GM23248 (cell line): ENCODE measurements at regions not wholly inside any gene's neighbourhood (a gene's known extent, or its start where the extent isn't known, plus 50 kb on each side); places are given as distances from the start of the nearest gene placed in this dataset.

ENCODE experiments used
- DNase-seq: peaks from one replicate; pipeline ENCODE4 v3.0.0-alpha.2; 2015
- H2AFZ ChIP-seq: fragments of 200-600 bp; sonication (generic); 2 replicates; pipeline ENCODE4 v1.6.1; 2016; ENCODE audit warnings: antibody characterized with exemption
- H3F3A ChIP-seq: fragments of 200-600 bp; sonication (generic); 2 replicates; pipeline ENCODE4 v1.6.1; 2016; ENCODE audit warnings: mild to moderate bottlenecking, antibody characterized with exemption, mixed run types; ENCODE audit not compliant: insufficient read depth
- H3K27ac ChIP-seq: fragments of 200-600 bp; sonication (generic); 2 replicates; pipeline ENCODE4 v1.5.1; 2016; ENCODE audit warnings: mild to moderate bottlenecking
- H3K27me3 ChIP-seq: fragments of 200-600 bp; sonication (generic); replicated peaks from 2 replicates; pipeline ENCODE4 v1.6.1; 2016; ENCODE audit warnings: mild to moderate bottlenecking; ENCODE audit not compliant: insufficient read depth
- H3K36me3 ChIP-seq: fragments of 200-600 bp; sonication (generic); 2 replicates; pipeline ENCODE4 v1.6.1; 2016; ENCODE audit warnings: low read depth, mild to moderate bottlenecking
- H3K4me1 ChIP-seq: fragments of 200-600 bp; sonication (generic); 2 replicates; pipeline ENCODE4 v1.6.1; 2016; ENCODE audit warnings: mild to moderate bottlenecking; ENCODE audit not compliant: insufficient read depth
- H3K4me2 ChIP-seq: fragments of 200-600 bp; sonication (generic); one replicate; pipeline ENCODE4 v1.6.1; 2016; ENCODE audit warnings: mild to moderate bottlenecking; ENCODE audit not compliant: unreplicated experiment
- H3K4me3 ChIP-seq: fragments of 200-600 bp; sonication (generic); 2 replicates; pipeline ENCODE4 v1.5.1; 2016; ENCODE audit warnings: mild to moderate bottlenecking
- H3K79me2 ChIP-seq: fragments of 200-600 bp; sonication (generic); 2 replicates; pipeline ENCODE4 v1.6.1; 2016; ENCODE audit warnings: mild to moderate bottlenecking; ENCODE audit not compliant: insufficient read depth
- H3K9ac ChIP-seq: fragments of 200-600 bp; sonication (generic); 2 replicates; pipeline ENCODE4 v1.6.1; 2016; ENCODE audit warnings: mild to moderate bottlenecking
- H3K9me2 ChIP-seq: fragments of 200-600 bp; sonication (generic); 2 replicates; pipeline ENCODE4 v1.6.1; 2016; ENCODE audit warnings: mixed run types, mild to moderate bottlenecking, moderate library complexity; ENCODE audit not compliant: insufficient read depth
- H3K9me3 ChIP-seq: fragments of 200-600 bp; sonication (generic); one replicate; pipeline ENCODE4 v1.6.1; 2017; ENCODE audit warnings: low read depth
- H4K20me1 ChIP-seq: fragments of 200-600 bp; sonication (generic); 2 replicates; pipeline ENCODE4 v1.6.0; 2016; ENCODE audit not compliant: insufficient read depth
- EZH2 ChIP-seq: fragments of 200-600 bp; sonication (generic); IDR thresholded peaks from 2 replicates; pipeline ENCODE4 v1.6.1; 2018; ENCODE audit warnings: antibody characterized with exemption, mild to moderate bottlenecking; ENCODE audit not compliant: insufficient read depth, poor library complexity, severe bottlenecking
- EZH2phosphoT487 ChIP-seq: fragments of 200-600 bp; sonication (generic); IDR thresholded peaks from 2 replicates; pipeline ENCODE4 v1.6.1; 2018; ENCODE audit warnings: antibody characterized with exemption, moderate library complexity, mild to moderate bottlenecking, low read depth; ENCODE audit not compliant: insufficient read depth
- WGBS, 2 experiments: methylation state at CpG; one replicate each; pipeline ENCODE4 v1.1.6; 2015 to 2017; ENCODE audit warnings: low lambda C conversion rate in 2 of 2, low coverage in 1 of 2; ENCODE audit errors: missing lambda C conversion rate in 2 of 2; 5-methylcytosine and 5-hydroxymethylcytosine counted together
- in situ Hi-C: fragments of 300-500 bp; cut with MboI; formaldehyde crosslinking; loops from 2 replicates; pipeline ENCODE4 v1.15.0; 2020

- Histone ChIP-seq H3K27me3 (no peaks in the 10 kb centered on the region), H3K27ac (peak overlapping the region; percentile 23), H3K79me2 (peaks cover 100% of the 10 kb centered on the region), H3F3A (peaks cover 34% of the 10 kb centered on the region; the same call in 1 of the 2 replicates), H2AFZ (peak overlapping the region; percentile 42), H3K9ac (peak overlapping the region; percentile 43; the same call in 1 of the 2 replicates), H3K4me2 (peak overlapping the region; percentile 57), H3K4me3 (peak overlapping the region; percentile 38), H3K36me3 (no peaks in the 10 kb centered on the region), H3K9me2 (no peaks in the 10 kb centered on the region), H3K9me3 (no peaks in the 10 kb centered on the region), H4K20me1 (no peaks in the 10 kb centered on the region), H3K4me1 (peaks cover 31% of the 10 kb centered on the region)
- in situ Hi-C loops = loop anchor here (25.0 kb wide), 1 partner anchor 370 kb away; no protein-coding TSS in a partner anchor
- DNase-seq = no peak
- TF ChIP-seq EZH2 (no peak), EZH2phosphoT487 (no peak)
- 67 to 80% methylated on average over 2 of the region's 2 CpGs for WGBS, 2 experiments
Measured at GRCh38 chr4:20317424-20317985, 65.8 kb downstream of the SLIT2 start.

GRCh38 chr4:20318001-20318908 lies 66.5 kb downstream of the SLIT2 start:
- Histone ChIP-seq H4K20me1 (no peaks in the 10 kb centered on the region), H3F3A (peaks cover 34% of the 10 kb centered on the region; the same call in 1 of the 2 replicates), H3K9ac (peak overlapping the region; percentile 43), H3K4me1 (peaks cover 31% of the 10 kb centered on the region), H3K4me3 (peak overlapping the region; percentile 38), H3K79me2 (peaks cover 100% of the 10 kb centered on the region), H3K27me3 (no peaks in the 10 kb centered on the region), H3K27ac (peak overlapping the region; percentile 23; the same call in 1 of the 2 replicates), H3K9me3 (no peaks in the 10 kb centered on the region), H3K4me2 (peak overlapping the region; percentile 57), H3K36me3 (no peaks in the 10 kb centered on the region), H3K9me2 (no peaks in the 10 kb centered on the region), H2AFZ (peak overlapping the region; percentile 42)
- TF ChIP-seq EZH2 = no peak
- TF ChIP-seq EZH2phosphoT487 = no peak
- DNase-seq = peak; percentile 31
- WGBS, 2 experiments = 71 to 74% methylated on average over 8 of the region's 8 CpGs
- in situ Hi-C loops = loop anchor here (25.0 kb wide), 1 partner anchor 369 kb away; no protein-coding TSS in a partner anchor

- 0 out of 2 replicates have a peak overlapping the region, but pooled peaks have one; percentile 23 for H3K27ac ChIP-seq
- H3F3A ChIP-seq = peaks cover 34% of the 10 kb centered on the region; the same call in 1 of the 2 replicates
- H3K9me2 ChIP-seq = no peaks in the 10 kb centered on the region
- in situ Hi-C loops = loop anchor here (25.0 kb wide), 1 partner anchor 368 kb away; no protein-coding TSS in a partner anchor
- no peak overlapping the region for H3K4me3 ChIP-seq
- no peak for DNase-seq
- TF ChIP-seq EZH2phosphoT487 (no peak), EZH2 (no peak)
- peaks cover 31% of the 10 kb centered on the region for H3K4me1 ChIP-seq
- H4K20me1 ChIP-seq = no peaks in the 10 kb centered on the region
- no peaks in the 10 kb centered on the region for H3K27me3 ChIP-seq
- no peak overlapping the region for H3K9ac ChIP-seq
- H3K4me2 ChIP-seq = no peak overlapping the region
- no peaks in the 10 kb centered on the region for H3K36me3 ChIP-seq
- no peak overlapping the region for H2AFZ ChIP-seq
- H3K9me3 ChIP-seq = no peaks in the 10 kb centered on the region
- 93 to 100% methylated on average over 1 of the region's 1 CpG for WGBS, 2 experiments
- H3K79me2 ChIP-seq = peaks cover 100% of the 10 kb centered on the region
Measured at GRCh38 chr4:20318909-20319277, 67.2 kb downstream of the SLIT2 start.

- peaks cover 100% of the 10 kb centered on the region for H3K79me2 ChIP-seq
- in situ Hi-C loops = loop anchor here (25.0 kb wide), 1 partner anchor 367 kb away; no protein-coding TSS in a partner anchor
- no peaks in the 10 kb centered on the region for H3K27me3 ChIP-seq
- WGBS, 2 experiments = 97 to 99% methylated on average over 6 of the region's 6 CpGs
- H3K4me2 ChIP-seq = no peak overlapping the region
- H4K20me1 ChIP-seq = no peaks in the 10 kb centered on the region
- no peak overlapping the region for H3K27ac ChIP-seq
- no peaks in the 10 kb centered on the region for H3K36me3 ChIP-seq
- no peak overlapping the region for H2AFZ ChIP-seq
- H3F3A ChIP-seq = peaks cover 34% of the 10 kb centered on the region; the same call in 1 of the 2 replicates
- peaks cover 31% of the 10 kb centered on the region for H3K4me1 ChIP-seq
- H3K9me2 ChIP-seq = no peaks in the 10 kb centered on the region
- no peaks in the 10 kb centered on the region for H3K9me3 ChIP-seq
- H3K4me3 ChIP-seq = no peak overlapping the region
- TF ChIP-seq EZH2 (no peak), EZH2phosphoT487 (no peak)
- no peak overlapping the region for H3K9ac ChIP-seq
- DNase-seq = no peak
Measured at GRCh38 chr4:20319825-20320612, 68.3 kb downstream of the SLIT2 start.
